HEK293 (cell line): ENCODE measurements at regions not wholly inside any gene's neighbourhood (a gene's known extent, or its start where the extent isn't known, plus 50 kb on each side); places are given as distances from the start of the nearest gene placed in this dataset.

ENCODE experiments used
- MZF1 ChIP-seq: fragments of 450-650 bp; formaldehyde crosslinking; IDR thresholded peaks from 2 replicates; pipeline ENCODE4 v1.5.1; 2017; ENCODE audit warnings: missing biosample characterization, missing genetic modification characterization, borderline replicate concordance
- RBAK ChIP-seq: fragments of 450-650 bp; formaldehyde crosslinking; IDR thresholded peaks from 2 replicates; pipeline ENCODE4 v1.5.1; 2016; ENCODE audit warnings: missing biosample characterization, missing genetic modification characterization
- ZBTB1 ChIP-seq: fragments of 450-650 bp; formaldehyde crosslinking; IDR thresholded peaks from 2 replicates; pipeline ENCODE4 v1.5.1; 2016; ENCODE audit warnings: missing biosample characterization, missing genetic modification characterization
- ZBTB20 ChIP-seq: fragments of 450-650 bp; formaldehyde crosslinking; IDR thresholded peaks from 2 replicates; pipeline ENCODE4 v1.5.1; 2016; ENCODE audit warnings: missing biosample characterization, missing genetic modification characterization
- ZBTB21 ChIP-seq: fragments of 450-650 bp; formaldehyde crosslinking; IDR thresholded peaks from 2 replicates; pipeline ENCODE4 v1.5.1; 2017; ENCODE audit warnings: missing biosample characterization, missing genetic modification characterization
- ZNF121 ChIP-seq: fragments of 450-650 bp; formaldehyde crosslinking; IDR thresholded peaks from 2 replicates; pipeline ENCODE4 v1.5.1; 2016; ENCODE audit warnings: missing biosample characterization, missing genetic modification characterization
- ZNF132 ChIP-seq: fragments of 450-650 bp; formaldehyde crosslinking; IDR thresholded peaks from 2 replicates; pipeline ENCODE4 v1.5.1; 2017; ENCODE audit warnings: missing biosample characterization, missing genetic modification characterization, borderline replicate concordance
- ZNF175 ChIP-seq: fragments of 450-650 bp; formaldehyde crosslinking; IDR thresholded peaks from 2 replicates; pipeline ENCODE4 v1.5.1; 2016; ENCODE audit warnings: missing biosample characterization, missing genetic modification characterization
- ZNF221 ChIP-seq: fragments of 450-650 bp; formaldehyde crosslinking; IDR thresholded peaks from 2 replicates; pipeline ENCODE4 v1.5.1; 2017; ENCODE audit warnings: missing biosample characterization, missing genetic modification characterization, borderline replicate concordance
- ZNF660 ChIP-seq: fragments of 450-650 bp; IDR thresholded peaks from 2 replicates; pipeline ENCODE4 v1.5.1; 2018; ENCODE audit warnings: missing biosample characterization, mild to moderate bottlenecking, missing genetic modification characterization
- TF ChIP-seq, protein P1 (sequence below): fragments of 450-650 bp; formaldehyde crosslinking; IDR thresholded peaks from 2 replicates; pipeline ENCODE4 v1.5.1; 2016; ENCODE audit warnings: missing biosample characterization, missing genetic modification characterization
- TF ChIP-seq, protein P2 (sequence below): fragments of 450-650 bp; formaldehyde crosslinking; IDR thresholded peaks from 2 replicates; pipeline ENCODE4 v1.5.1; 2016; ENCODE audit warnings: missing biosample characterization, missing genetic modification characterization

DNA sequence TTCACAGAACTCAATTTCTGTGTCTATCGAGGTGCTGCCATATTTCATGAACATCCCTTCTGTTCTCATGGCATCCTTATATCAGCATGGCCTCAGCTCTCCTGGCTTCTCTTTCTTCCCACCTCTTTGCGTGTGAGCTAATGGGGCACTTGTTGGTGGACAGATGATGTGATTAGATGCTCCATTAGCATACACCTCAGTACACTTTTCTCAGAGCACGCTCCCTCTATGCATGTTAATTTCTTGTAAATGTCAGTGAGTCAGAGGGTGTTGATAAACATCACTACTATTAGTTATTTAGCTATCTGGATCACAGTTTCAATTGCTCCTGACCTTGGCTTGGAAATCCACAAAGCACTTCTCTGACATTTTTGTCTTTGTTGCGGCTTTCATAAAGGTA, 159.4 kb downstream of the CD8B2 start:
- no peak for TF ChIP-seq ZBTB1 (tag by site-specific recombination)
- TF ChIP-seq ZNF175 (tag by site-specific recombination), result no peak
- TF ChIP-seq ZBTB21 (tag by site-specific recombination), result no peak
- TF ChIP-seq, protein P1, sequence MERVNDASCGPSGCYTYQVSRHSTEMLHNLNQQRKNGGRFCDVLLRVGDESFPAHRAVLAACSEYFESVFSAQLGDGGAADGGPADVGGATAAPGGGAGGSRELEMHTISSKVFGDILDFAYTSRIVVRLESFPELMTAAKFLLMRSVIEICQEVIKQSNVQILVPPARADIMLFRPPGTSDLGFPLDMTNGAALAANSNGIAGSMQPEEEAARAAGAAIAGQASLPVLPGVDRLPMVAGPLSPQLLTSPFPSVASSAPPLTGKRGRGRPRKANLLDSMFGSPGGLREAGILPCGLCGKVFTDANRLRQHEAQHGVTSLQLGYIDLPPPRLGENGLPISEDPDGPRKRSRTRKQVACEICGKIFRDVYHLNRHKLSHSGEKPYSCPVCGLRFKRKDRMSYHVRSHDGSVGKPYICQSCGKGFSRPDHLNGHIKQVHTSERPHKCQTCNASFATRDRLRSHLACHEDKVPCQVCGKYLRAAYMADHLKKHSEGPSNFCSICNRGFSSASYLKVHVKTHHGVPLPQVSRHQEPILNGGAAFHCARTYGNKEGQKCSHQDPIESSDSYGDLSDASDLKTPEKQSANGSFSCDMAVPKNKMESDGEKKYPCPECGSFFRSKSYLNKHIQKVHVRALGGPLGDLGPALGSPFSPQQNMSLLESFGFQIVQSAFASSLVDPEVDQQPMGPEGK (tag by site-specific recombination), result no peak
- TF ChIP-seq, protein P2, sequence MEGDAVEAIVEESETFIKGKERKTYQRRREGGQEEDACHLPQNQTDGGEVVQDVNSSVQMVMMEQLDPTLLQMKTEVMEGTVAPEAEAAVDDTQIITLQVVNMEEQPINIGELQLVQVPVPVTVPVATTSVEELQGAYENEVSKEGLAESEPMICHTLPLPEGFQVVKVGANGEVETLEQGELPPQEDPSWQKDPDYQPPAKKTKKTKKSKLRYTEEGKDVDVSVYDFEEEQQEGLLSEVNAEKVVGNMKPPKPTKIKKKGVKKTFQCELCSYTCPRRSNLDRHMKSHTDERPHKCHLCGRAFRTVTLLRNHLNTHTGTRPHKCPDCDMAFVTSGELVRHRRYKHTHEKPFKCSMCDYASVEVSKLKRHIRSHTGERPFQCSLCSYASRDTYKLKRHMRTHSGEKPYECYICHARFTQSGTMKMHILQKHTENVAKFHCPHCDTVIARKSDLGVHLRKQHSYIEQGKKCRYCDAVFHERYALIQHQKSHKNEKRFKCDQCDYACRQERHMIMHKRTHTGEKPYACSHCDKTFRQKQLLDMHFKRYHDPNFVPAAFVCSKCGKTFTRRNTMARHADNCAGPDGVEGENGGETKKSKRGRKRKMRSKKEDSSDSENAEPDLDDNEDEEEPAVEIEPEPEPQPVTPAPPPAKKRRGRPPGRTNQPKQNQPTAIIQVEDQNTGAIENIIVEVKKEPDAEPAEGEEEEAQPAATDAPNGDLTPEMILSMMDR (tag by site-specific recombination), result no peak
- TF ChIP-seq ZNF121, result no peak
- TF ChIP-seq MZF1 (tag by site-specific recombination), result no peak
- no peak for TF ChIP-seq ZNF660 (tag by site-specific recombination)
- no peak for TF ChIP-seq ZBTB20
- no peak for TF ChIP-seq ZNF132 (tag by site-specific recombination)
- TF ChIP-seq ZNF221, result no peak
- TF ChIP-seq RBAK (tag by site-specific recombination), result no peak
